ENCODE measurements at regions not wholly inside any gene's neighbourhood (a gene's known extent, or its start where the extent isn't known, plus 50 kb on each side); places are given as distances from the start of the nearest gene placed in this dataset.
"Not testable (repeated sequence)": the region's sequence is repeated elsewhere in the genome, so short reads cannot be mapped to it uniquely, and the experiment has no call there.

- not testable (repeated sequence) for TF ChIP-seq CTCF (IDR thresholded peaks at IDR 0.05; ENCODE audit: low read depth, low read length); POLR2A (IDR thresholded peaks at IDR 0.05; ENCODE audit: extremely low read depth, insufficient read length)
Observed at GRCh38 chr14:85852123-85852522, 322.2 kb downstream of the FLRT2 start.

Data from NB4 (cell line).